Stomach (tissue), 8 donors: ENCODE measurements at regions not wholly inside any gene's neighbourhood (a gene's known extent, or its start where the extent isn't known, plus 50 kb on each side); places are given as distances from the start of the nearest gene placed in this dataset.

Source experiments
- DNase-seq, 2 donors: peaks; one replicate each; pipeline versions ENCODE4 v3.0.0 to v3.0.0-alpha.2; 2013 to 2019
- H3K27ac ChIP-seq, 5 donors: fragments of 200-600 bp in 4 of 5; sonication (generic) in 4 of 5; one replicate each; pipeline ENCODE4 v1.5.1; 2013 to 2019; ENCODE audit warnings: mild to moderate bottlenecking in 1 of 5, moderate library complexity in 1 of 5
- H3K27me3 ChIP-seq, 3 donors: fragments of 200-600 bp; sonication (generic); one replicate each; pipeline ENCODE4 v1.5.1; 2017 to 2019; ENCODE audit warnings: mixed run types in 1 of 3
- H3K36me3 ChIP-seq, 4 donors: fragments of 200-600 bp; sonication (generic); 1 replicate in 3 of 4; 2 replicates in 1 of 4; pipeline ENCODE4 v1.5.1; 2016 to 2019
- H3K4me1 ChIP-seq, 4 donors: fragments of 200-600 bp; sonication (generic); one replicate each; pipeline ENCODE4 v1.5.1; 2016 to 2019
- H3K4me3 ChIP-seq, 4 donors: fragments of 200-600 bp; sonication (generic) in 3 of 4; one replicate each; pipeline ENCODE4 v1.5.1; 2016 to 2019; ENCODE audit warnings: mild to moderate bottlenecking in 1 of 4
- H3K9me3 ChIP-seq, 4 donors: fragments of 200-600 bp; sonication (generic); one replicate each; pipeline ENCODE4 v1.5.1; 2016 to 2019
- EP300 ChIP-seq: sonication (generic); formaldehyde crosslinking; IDR thresholded peaks from one replicate; pipeline ENCODE4 v1.6.1; 2017; ENCODE audit warnings: antibody characterized with exemption
- POLR2A ChIP-seq, 4 donors: fragments of 450-650 bp; IDR thresholded peaks; one replicate each; pipeline ENCODE4 v1.6.1; 2016; ENCODE audit warnings: antibody characterized with exemption in 4 of 4, control low read depth in 2 of 4, mild to moderate bottlenecking in 1 of 4, moderate library complexity in 1 of 4
- POLR2AphosphoS5 ChIP-seq, 3 donors: sonication (generic); formaldehyde crosslinking; IDR thresholded peaks; one replicate each; pipeline ENCODE4 v1.6.1; 2016; ENCODE audit warnings: antibody characterized with exemption in 3 of 3
- WGBS, 5 donors: extraction: QIAGEN DNeasy Blood & Tissue Kit in 3 of 5; methylation state at CpG; one replicate each; pipeline versions ENCODE4 v1.1.5 to v1.1.7; 2013 to 2018; 5-methylcytosine and 5-hydroxymethylcytosine counted together
- intact Hi-C: fragments of 100-400 bp; cut with DNase I; formaldehyde crosslinking; loops from one replicate; pipeline ENCODE4 v1.15.1; 2023; ENCODE audit warnings: low total_unique reads
- TF ChIP-seq, protein P1 (sequence below), 7 experiments: fragments of 450-650 bp in 4 of 7; fragments of 200-600 bp in 3 of 7; sonication (generic) in 3 of 7; IDR thresholded peaks; one replicate each; pipeline ENCODE4 v1.5.1; 2016 to 2019; ENCODE audit warnings: antibody characterized with exemption in 7 of 7, control low read depth in 2 of 7, mild to moderate bottlenecking in 1 of 7
- donor health status: healthy with polysubstance abuse.
- donor health status: Bipolar disorder and iron deficiency.
- donor health status: healthy.

- WGBS, 5 donors = 71 to 100% (median 85%) methylated on average over 1 of the region's 1 CpG
- H3K36me3 ChIP-seq = no peaks in the 10 kb centered on the region
- peaks cover 0 to 9% (median 2%) of the 10 kb centered on the region in 4 donors for H3K9me3 ChIP-seq
- H3K4me3 ChIP-seq = no peak overlapping the region
- H3K4me1 ChIP-seq = no peaks in the 10 kb centered on the region
- TF ChIP-seq POLR2AphosphoS5 (IDR thresholded peaks at IDR 0.05) (no peak), POLR2A (IDR thresholded peaks at IDR 0.05) (no peak), EP300 (no peak)
- TF ChIP-seq, protein P1, sequence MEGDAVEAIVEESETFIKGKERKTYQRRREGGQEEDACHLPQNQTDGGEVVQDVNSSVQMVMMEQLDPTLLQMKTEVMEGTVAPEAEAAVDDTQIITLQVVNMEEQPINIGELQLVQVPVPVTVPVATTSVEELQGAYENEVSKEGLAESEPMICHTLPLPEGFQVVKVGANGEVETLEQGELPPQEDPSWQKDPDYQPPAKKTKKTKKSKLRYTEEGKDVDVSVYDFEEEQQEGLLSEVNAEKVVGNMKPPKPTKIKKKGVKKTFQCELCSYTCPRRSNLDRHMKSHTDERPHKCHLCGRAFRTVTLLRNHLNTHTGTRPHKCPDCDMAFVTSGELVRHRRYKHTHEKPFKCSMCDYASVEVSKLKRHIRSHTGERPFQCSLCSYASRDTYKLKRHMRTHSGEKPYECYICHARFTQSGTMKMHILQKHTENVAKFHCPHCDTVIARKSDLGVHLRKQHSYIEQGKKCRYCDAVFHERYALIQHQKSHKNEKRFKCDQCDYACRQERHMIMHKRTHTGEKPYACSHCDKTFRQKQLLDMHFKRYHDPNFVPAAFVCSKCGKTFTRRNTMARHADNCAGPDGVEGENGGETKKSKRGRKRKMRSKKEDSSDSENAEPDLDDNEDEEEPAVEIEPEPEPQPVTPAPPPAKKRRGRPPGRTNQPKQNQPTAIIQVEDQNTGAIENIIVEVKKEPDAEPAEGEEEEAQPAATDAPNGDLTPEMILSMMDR (IDR thresholded peaks at IDR 0.05) = no peak
- intact Hi-C loops = no loop called here
- no peaks in the 10 kb centered on the region for H3K27me3 ChIP-seq
- DNase-seq = no peak
- no peak overlapping the region for H3K27ac ChIP-seq
Measured at GRCh38 chr5:13328316-13328715, 616.2 kb downstream of the DNAH5 start.

DNA sequence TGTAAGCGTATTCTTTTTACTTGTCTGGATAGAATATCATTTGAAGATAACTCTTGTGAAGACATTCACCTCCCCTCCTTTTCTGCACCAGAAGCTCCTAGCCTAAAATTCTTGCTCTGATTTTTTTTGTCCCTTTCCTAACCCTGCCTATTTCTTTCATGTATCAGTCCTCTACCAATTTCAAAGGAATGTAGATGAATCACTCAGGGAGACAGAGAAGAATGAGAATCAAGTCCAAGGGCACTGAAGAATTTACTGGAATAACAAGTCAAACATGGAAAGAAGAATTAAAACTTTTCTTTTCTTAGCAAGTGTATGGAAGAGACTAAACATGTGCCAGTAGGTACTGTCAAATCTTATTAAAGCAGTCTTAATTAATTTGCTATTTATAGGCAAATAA, 618.7 kb downstream of the DNAH5 start:
- Histone ChIP-seq H3K4me3 (no peak overlapping the region), H3K27me3 (no peaks in the 10 kb centered on the region), H3K4me1 (no peaks in the 10 kb centered on the region), H3K9me3 (peaks cover 0 to 9% (median 2%) of the 10 kb centered on the region in 4 donors), H3K27ac (no peak overlapping the region), H3K36me3 (no peaks in the 10 kb centered on the region)
- intact Hi-C loops = no loop called here
- no peak for DNase-seq
- 0 to 94% (median 57%) methylated on average over 1 of the region's 1 CpG for WGBS, 5 donors
- TF ChIP-seq EP300 (no peak), POLR2A (IDR thresholded peaks at IDR 0.05) (no peak), POLR2AphosphoS5 (IDR thresholded peaks at IDR 0.05) (no peak)
- TF ChIP-seq, protein P1 (IDR thresholded peaks at IDR 0.05) = no peak

- H3K36me3 ChIP-seq = no peaks in the 10 kb centered on the region
- no peaks in the 10 kb centered on the region for H3K27me3 ChIP-seq
- peaks cover 0 to 9% (median 4%) of the 10 kb centered on the region in 4 donors for H3K9me3 ChIP-seq
- no peak overlapping the region for H3K27ac ChIP-seq
- intact Hi-C loops = no loop called here
- no peak overlapping the region for H3K4me3 ChIP-seq
- no peaks in the 10 kb centered on the region for H3K4me1 ChIP-seq
- TF ChIP-seq EP300 = no peak
- no peak for DNase-seq
Measured at GRCh38 chr5:13322769-13323168, 621.7 kb downstream of the DNAH5 start.

DNA sequence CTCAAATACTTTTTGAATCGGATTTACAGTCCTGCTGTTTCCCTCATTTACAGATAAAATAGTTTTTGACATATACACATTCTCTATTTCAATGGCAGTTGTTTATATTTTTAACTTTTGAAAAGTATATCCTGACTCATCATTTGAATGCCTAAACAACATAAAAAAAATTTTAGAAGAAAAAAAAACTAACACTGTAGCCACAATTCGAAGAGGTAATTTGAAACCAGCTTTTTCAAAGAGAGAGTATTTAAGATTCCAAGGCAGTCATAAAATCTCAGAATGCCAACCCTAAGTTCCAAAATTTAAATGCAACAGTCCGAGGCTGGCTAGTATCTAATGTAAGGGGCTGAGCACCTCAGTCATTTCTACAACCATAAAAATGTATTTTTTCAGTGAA, 626.8 kb downstream of the DNAH5 start:
- TF ChIP-seq POLR2AphosphoS5 (IDR thresholded peaks at IDR 0.05) = no peak
- TF ChIP-seq, protein P1 (IDR thresholded peaks at IDR 0.05) = no peak
- TF ChIP-seq EP300 = no peak
- TF ChIP-seq POLR2A (IDR thresholded peaks at IDR 0.05) = no peak
- Histone ChIP-seq H3K4me3 (no peak overlapping the region), H3K4me1 (no peaks in the 10 kb centered on the region), H3K9me3 (peaks cover 0 to 15% (median 5%) of the 10 kb centered on the region in 4 donors), H3K27ac (no peak overlapping the region), H3K36me3 (no peaks in the 10 kb centered on the region), H3K27me3 (no peaks in the 10 kb centered on the region)
- DNase-seq = no peak
- 61 to 77% (median 66%) methylated on average over 3 of the region's 3 CpGs for WGBS, 5 donors
- intact Hi-C loops = no loop called here

- H3K9me3 ChIP-seq = peaks cover 0 to 15% (median 5%) of the 10 kb centered on the region in 4 donors
- no peak overlapping the region for H3K4me3 ChIP-seq
- TF ChIP-seq EP300 = no peak
- no peak for TF ChIP-seq POLR2A (IDR thresholded peaks at IDR 0.05)
- no peak for TF ChIP-seq POLR2AphosphoS5 (IDR thresholded peaks at IDR 0.05)
- TF ChIP-seq, protein P1 (IDR thresholded peaks at IDR 0.05) = no peak
- H3K27me3 ChIP-seq = no peaks in the 10 kb centered on the region
- no peaks in the 10 kb centered on the region for H3K4me1 ChIP-seq
- H3K36me3 ChIP-seq = no peaks in the 10 kb centered on the region
- DNase-seq = no peak
- H3K27ac ChIP-seq = no peak overlapping the region
- 45 to 61% (median 56%) methylated on average over 2 of the region's 2 CpGs for WGBS, 5 donors
- intact Hi-C loops = no loop called here
Measured at GRCh38 chr5:13316176-13316575, 628.3 kb downstream of the DNAH5 start.
